HG03060 (cell line): ENCODE measurements at regions not wholly inside any gene's neighbourhood (a gene's known extent, or its start where the extent isn't known, plus 50 kb on each side); places are given as distances from the start of the nearest gene placed in this dataset.

ENCODE experiments used
- ATAC-seq: cut with Tn5 transposase; IDR thresholded peaks from one replicate; pipeline ENCODE4 v1.9.1; 2021; ENCODE audit warnings: low read depth, moderate number of reproducible peaks; ENCODE audit not compliant: unreplicated experiment

- no peak for ATAC-seq
These were observed 379.4 kb downstream of the PLPP3 start for GRCh38 chr1:56199956-56200355.

GRCh38 chr1:56199061-56199460 is 380.3 kb downstream of the PLPP3 start:
- ATAC-seq = no peak

GRCh38 chr1:56197946-56198345 is 381.4 kb downstream of the PLPP3 start:
- no peak for ATAC-seq

- no peak for ATAC-seq
These were observed 382.5 kb downstream of the PLPP3 start for GRCh38 chr1:56196839-56197238.

- ATAC-seq = no peak
These were observed 384.6 kb downstream of the PLPP3 start for GRCh38 chr1:56194701-56195300.

GRCh38 chr1:56193656-56194055 is 385.7 kb downstream of the PLPP3 start:
- ATAC-seq = no peak

GRCh38 chr1:56191369-56191768 is 388.0 kb downstream of the PLPP3 start:
- ATAC-seq = no peak

GRCh38 chr1:56190806-56191365 is 388.5 kb downstream of the PLPP3 start:
- no peak for ATAC-seq

- ATAC-seq = no peak
These were observed 389.2 kb downstream of the PLPP3 start for GRCh38 chr1:56189946-56190805.

GRCh38 chr1:56189454-56189853 is 389.9 kb downstream of the PLPP3 start:
- no peak for ATAC-seq

- ATAC-seq = no peak
These were observed 390.5 kb downstream of the PLPP3 start for GRCh38 chr1:56188855-56189254.

GRCh38 chr1:56188221-56188620 is 391.1 kb downstream of the PLPP3 start:
- no peak for ATAC-seq

- no peak for ATAC-seq
These were observed 392.0 kb downstream of the PLPP3 start for GRCh38 chr1:56187405-56187804.

GRCh38 chr1:56185493-56185892 is 393.9 kb downstream of the PLPP3 start:
- ATAC-seq = no peak

- ATAC-seq = no peak
These were observed 396.2 kb downstream of the PLPP3 start for GRCh38 chr1:56183151-56183550.

- ATAC-seq = no peak
These were observed 398.7 kb downstream of the PLPP3 start for GRCh38 chr1:56180520-56181190.

GRCh38 chr1:56179543-56179942 is 399.8 kb downstream of the PLPP3 start:
- no peak for ATAC-seq

- no peak for ATAC-seq
These were observed 404.2 kb downstream of the PLPP3 start for GRCh38 chr1:56175211-56175610.

- no peak for ATAC-seq
These were observed 405.0 kb downstream of the PLPP3 start for GRCh38 chr1:56174176-56174885.

- no peak for ATAC-seq
These were observed 405.6 kb downstream of the PLPP3 start for GRCh38 chr1:56173736-56174135.

GRCh38 chr1:56171670-56172069 is 407.7 kb downstream of the PLPP3 start:
- ATAC-seq = no peak
